Globus pallidus (tissue), 1 donor: ENCODE measurements at regions not wholly inside any gene's neighbourhood (a gene's known extent, or its start where the extent isn't known, plus 50 kb on each side); places are given as distances from the start of the nearest gene placed in this dataset.

Experiments used
- DNase-seq: peaks from one replicate; pipeline ENCODE4 v3.0.0-alpha.2; 2015; ENCODE audit warnings: low spot score

- DNase-seq, result no peak
Measured at GRCh38 chr7:25952261-25953057, 199.5 kb upstream of the NFE2L3 start.

- no peak for DNase-seq
Measured at GRCh38 chr7:25953859-25954258, 198.1 kb upstream of the NFE2L3 start.

GRCh38 chr7:25954395-25954794 lies 197.6 kb upstream of the NFE2L3 start:
- DNase-seq, result no peak

- no peak for DNase-seq
Measured at GRCh38 chr7:25959168-25959734, 192.7 kb upstream of the NFE2L3 start.

- DNase-seq, result no peak
Measured at GRCh38 chr7:25963733-25964132, 188.3 kb upstream of the NFE2L3 start.

GRCh38 chr7:25964483-25964991 lies 187.5 kb upstream of the NFE2L3 start:
- DNase-seq, result no peak

GRCh38 chr7:25965405-25966123 lies 186.4 kb upstream of the NFE2L3 start:
- no peak for DNase-seq

GRCh38 chr7:25966469-25966868 lies 185.5 kb upstream of the NFE2L3 start:
- no peak for DNase-seq

GRCh38 chr7:25967278-25968204 lies 184.5 kb upstream of the NFE2L3 start:
- DNase-seq, result no peak

- DNase-seq, result no peak
Measured at GRCh38 chr7:25968205-25968993, 183.6 kb upstream of the NFE2L3 start.

GRCh38 chr7:25970356-25970755 lies 181.6 kb upstream of the NFE2L3 start:
- no peak for DNase-seq

GRCh38 chr7:25970911-25971310 lies 181.1 kb upstream of the NFE2L3 start:
- no peak for DNase-seq

- no peak for DNase-seq
Measured at GRCh38 chr7:25976630-25977029, 175.4 kb upstream of the NFE2L3 start.

- no peak for DNase-seq
Measured at GRCh38 chr7:25978466-25978865, 173.5 kb upstream of the NFE2L3 start.

- no peak for DNase-seq
Measured at GRCh38 chr7:25979605-25980004, 172.4 kb upstream of the NFE2L3 start.

- no peak for DNase-seq
Measured at GRCh38 chr7:25982684-25983083, 169.3 kb upstream of the NFE2L3 start.

GRCh38 chr7:25985196-25985595 lies 166.8 kb upstream of the NFE2L3 start:
- no peak for DNase-seq

- no peak for DNase-seq
Measured at GRCh38 chr7:25988640-25989039, 163.4 kb upstream of the NFE2L3 start.

GRCh38 chr7:25989140-25989705 lies 162.8 kb upstream of the NFE2L3 start:
- DNase-seq, result no peak

- DNase-seq, result no peak
Measured at GRCh38 chr7:25994433-25994994, 157.5 kb upstream of the NFE2L3 start.
